VCaP (cell line): ENCODE measurements at regions not wholly inside any gene's neighbourhood (a gene's known extent, or its start where the extent isn't known, plus 50 kb on each side); places are given as distances from the start of the nearest gene placed in this dataset.
"Not testable (repeated sequence)": the region's sequence is repeated elsewhere in the genome, so short reads cannot be mapped to it uniquely, and the experiment has no call there.

Source experiments
- H3K27ac ChIP-seq: fragments of 450-650 bp; 2 replicates; pipeline ENCODE4 v1.5.1; 2017
- CTCF ChIP-seq: fragments of 450-650 bp; conservative IDR thresholded peaks from 2 replicates; pipeline ENCODE4 v1.5.1; 2017; ENCODE audit warnings: mild to moderate bottlenecking, moderate library complexity

DNA sequence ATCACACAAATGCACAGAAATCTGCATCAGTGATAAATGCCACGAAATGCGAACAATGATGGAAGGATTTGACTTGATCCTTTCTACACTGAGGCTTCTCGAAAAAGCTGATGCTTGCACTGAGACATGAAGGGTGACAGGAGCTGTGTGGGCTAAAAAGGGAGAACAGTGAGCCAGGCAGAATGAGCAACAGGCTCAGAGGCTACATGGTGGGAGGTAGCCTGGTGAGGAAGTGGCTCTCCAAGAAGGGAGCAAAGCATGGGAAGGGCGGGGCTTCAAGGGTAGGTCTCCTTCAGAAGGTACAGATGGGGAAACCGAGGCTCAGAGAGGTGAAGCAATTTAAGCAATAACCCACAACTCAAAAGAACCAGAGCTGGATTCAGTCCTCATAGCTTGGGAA lies 82.4 kb downstream of the TRIM43 start:
- H3K27ac ChIP-seq = no peak overlapping the region
- no peak for TF ChIP-seq CTCF

DNA sequence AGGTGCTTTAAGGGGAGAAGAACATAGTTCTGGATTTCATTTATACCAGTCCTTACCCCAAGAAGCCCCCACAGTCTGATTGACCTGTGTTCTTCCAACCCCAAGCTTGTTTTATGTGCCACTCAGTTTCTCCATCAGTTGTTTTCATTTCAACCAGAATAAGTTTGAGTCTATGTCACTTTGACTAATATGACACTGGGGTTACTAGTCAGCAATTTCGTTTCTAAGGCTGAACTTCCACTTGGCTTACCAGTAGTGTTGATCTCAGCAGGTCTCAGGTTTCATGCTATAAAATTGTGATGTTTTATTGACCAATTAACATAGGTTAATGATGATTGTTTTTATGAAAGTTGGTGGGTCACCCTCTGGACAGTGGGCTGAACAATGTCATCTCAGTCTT lies 84.8 kb downstream of the TRIM43 start:
- H3K27ac ChIP-seq = not testable (repeated sequence)

DNA sequence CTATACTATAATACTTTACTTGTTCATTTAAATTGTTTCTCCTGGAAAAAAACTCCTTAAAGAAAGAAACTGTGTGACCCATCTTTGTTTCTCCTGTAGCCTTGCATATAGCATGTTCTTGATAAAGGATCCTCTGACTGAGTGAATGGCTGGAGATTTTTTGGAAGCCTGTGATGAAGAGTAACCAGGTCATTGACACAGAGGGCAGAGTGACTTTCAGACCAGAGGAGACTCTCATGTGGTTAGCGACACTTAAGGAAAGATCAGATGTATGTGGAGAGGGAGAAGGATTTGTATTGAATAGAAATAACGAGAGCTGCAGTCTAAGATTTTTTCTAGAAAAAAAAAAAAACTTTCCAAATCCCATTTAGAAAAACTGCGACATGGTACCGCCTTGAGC lies 85.5 kb downstream of the TRIM43 start:
- H3K27ac ChIP-seq = no peak overlapping the region
- no peak for TF ChIP-seq CTCF

GRCh38 chr2:95677833-95678232 lies 86.0 kb downstream of the TRIM43 start:
- H3K27ac ChIP-seq = not testable (repeated sequence)

- not testable (repeated sequence) for H3K27ac ChIP-seq
Observed at GRCh38 chr2:95681158-95681557, 89.4 kb downstream of the TRIM43 start.

DNA sequence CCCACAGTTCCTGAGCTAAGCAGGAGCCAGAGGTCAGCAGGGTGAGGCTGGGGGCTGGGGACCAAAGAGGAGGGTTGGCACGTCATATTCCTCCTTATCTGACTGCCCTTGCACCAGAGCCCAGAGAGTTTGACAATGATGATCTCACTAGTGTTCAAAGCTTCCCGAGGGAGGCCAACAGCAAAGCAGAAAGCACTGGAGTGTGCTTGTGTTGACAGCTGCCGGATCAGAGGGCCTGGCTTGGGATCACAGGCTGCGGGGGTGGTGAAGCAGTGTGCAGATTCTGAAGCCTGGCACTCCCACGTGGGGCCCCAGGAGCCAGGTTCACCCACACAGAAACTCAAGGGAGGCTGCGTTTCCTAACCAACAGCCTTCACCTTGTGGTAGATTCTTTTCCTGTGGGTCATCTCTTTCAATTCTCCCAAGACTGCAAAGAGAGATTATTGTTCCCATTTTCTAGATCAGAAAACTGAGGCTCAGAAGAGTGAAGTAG lies 89.8 kb downstream of the TRIM43 start:
- H3K27ac ChIP-seq = not testable (repeated sequence)

- H3K27ac ChIP-seq = peak overlapping the region; percentile 23; the same call in 1 of the 2 replicates
Observed at GRCh38 chr2:95682889-95683517, 91.2 kb downstream of the TRIM43 start.

- TF ChIP-seq CTCF = no peak
- H3K27ac ChIP-seq = no peak overlapping the region
Observed at GRCh38 chr2:95685513-95685912, 93.7 kb downstream of the TRIM43 start.

DNA sequence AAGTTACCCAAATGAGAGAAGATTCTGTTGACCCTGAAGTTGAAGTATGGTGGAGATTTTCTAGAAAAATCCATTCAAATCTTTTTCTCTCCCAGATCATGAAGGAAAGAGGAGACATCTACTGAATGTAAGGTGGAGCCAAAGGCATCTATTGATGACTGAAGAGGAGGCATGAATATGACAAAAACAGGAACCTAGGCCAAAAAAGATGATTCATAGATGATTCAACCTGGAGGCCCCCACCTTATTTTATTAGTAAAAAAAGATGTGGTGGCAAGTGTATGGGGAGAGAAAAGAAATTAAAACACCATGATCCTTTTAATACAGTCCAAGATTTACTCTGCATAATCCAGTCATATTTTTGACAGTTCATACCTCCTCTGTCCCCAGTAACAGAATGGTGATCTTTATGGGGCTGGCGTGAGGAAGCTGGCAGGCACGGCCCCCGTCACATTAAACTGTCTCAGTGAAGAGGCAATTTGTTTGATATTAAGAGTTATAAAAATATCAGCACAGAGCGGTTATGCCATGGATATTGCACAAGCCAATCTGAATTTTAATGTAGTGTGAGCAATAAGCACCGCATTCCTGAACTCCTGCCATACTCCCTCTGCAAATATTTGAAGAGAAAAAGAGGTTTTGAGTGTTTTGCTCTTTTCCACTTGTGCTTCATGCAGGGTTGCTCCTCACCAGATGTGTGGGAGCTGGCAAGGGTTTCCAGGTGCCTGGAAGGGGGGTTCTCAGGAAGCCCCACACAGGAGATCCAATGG lies 94.4 kb downstream of the TRIM43 start:
- H3K27ac ChIP-seq = not testable (repeated sequence)

- not testable (repeated sequence) for H3K27ac ChIP-seq
Observed at GRCh38 chr2:95687852-95688251, 96.1 kb downstream of the TRIM43 start.

DNA sequence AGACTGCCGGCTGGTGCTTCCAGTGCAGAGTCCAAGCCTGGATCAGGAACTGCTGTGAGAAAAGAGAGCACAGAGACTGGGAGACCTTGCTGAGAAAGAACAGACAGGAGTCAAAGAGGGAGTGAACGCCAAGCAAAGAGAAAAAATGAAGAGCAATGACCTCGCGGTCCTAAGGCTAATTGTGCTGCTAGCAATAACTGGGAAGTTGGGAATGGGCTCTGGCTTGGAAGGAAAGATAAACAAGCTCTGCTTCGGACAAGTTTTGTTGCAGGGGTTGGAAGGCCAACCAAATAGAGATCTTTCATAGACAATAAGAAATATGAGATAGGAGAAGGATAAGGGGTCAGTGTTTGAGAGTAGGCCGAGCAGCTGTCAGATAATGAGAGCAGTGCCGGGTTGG lies 99.4 kb downstream of the TRIM43 start:
- not testable (repeated sequence) for H3K27ac ChIP-seq

- H3K27ac ChIP-seq = not testable (repeated sequence)
Observed at GRCh38 chr2:95693071-95693846, 101.5 kb downstream of the TRIM43 start.
